OCI-LY7 (cell line): ENCODE measurements at regions not wholly inside any gene's neighbourhood (a gene's known extent, or its start where the extent isn't known, plus 50 kb on each side); places are given as distances from the start of the nearest gene placed in this dataset.

Source experiments
- CTCF ChIP-seq: fragments of 200-600 bp; sonication (generic); conservative IDR thresholded peaks from 2 replicates; pipeline ENCODE4 v1.5.1; 2014; ENCODE audit warnings: mild to moderate bottlenecking, antibody characterized with exemption, low read length, moderate library complexity, mixed read lengths
- EZH2phosphoT487 ChIP-seq: fragments of 200-600 bp; sonication (generic); IDR thresholded peaks from 2 replicates; pipeline ENCODE4 v1.6.1; 2018; ENCODE audit warnings: low read depth, borderline replicate concordance, mild to moderate bottlenecking, mixed run types, antibody characterized with exemption, low read length, moderate library complexity, mixed read lengths

DNA sequence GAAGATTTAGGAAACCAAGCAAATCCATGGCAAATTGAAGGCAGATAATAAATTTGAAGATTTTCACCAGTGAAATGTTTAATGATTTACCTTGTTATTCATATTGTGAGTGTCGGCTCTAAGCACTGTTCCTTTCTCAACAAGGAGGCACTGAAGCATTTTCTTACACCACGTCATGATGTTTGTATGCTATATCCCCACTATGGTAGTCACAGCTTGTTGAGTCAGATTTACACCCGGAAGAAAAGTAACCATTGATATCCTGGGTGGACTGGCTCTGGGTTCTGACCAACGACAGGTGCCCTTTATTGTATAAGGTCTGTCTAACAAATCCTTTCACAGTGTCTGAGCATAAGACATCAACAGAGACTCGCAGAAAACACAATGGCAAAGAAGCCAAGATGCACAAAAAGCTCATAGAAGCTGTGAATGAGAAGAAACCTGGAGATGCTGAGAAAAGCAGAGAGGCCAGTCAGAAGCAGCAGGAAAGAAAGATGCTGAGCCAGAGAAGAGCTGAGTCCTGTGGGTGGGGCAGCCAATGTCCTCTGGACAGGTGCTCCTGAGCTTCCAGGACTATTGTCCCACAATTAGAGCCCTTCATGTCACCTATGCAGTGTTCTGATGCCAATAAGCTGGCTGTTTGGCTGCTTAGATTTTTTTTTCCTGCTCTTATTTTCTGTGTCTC is 49.7 kb upstream of the ARHGAP5 start:
- TF ChIP-seq CTCF (no peak), EZH2phosphoT487 (no peak)
